ENCODE measurements at regions not wholly inside any gene's neighbourhood (a gene's known extent, or its start where the extent isn't known, plus 50 kb on each side); places are given as distances from the start of the nearest gene placed in this dataset.
"Not testable (repeated sequence)": the region's sequence is repeated elsewhere in the genome, so short reads cannot be mapped to it uniquely, and the experiment has no call there.

GRCh38 chr15:75770131-75770530 is 57.5 kb upstream of the CSPG4 start:
- H3K36me3 ChIP-seq: no peaks in the 10 kb centered on the region
- TF ChIP-seq CTCF (IDR thresholded peaks at IDR 0.05): no peak
- DNase-seq (ENCODE audit: low spot score in 2 of 2): peak in 1 of 2 donors; percentile 33
- H3K27me3 ChIP-seq: no peaks in the 10 kb centered on the region
- H3K4me1 ChIP-seq: no peaks in the 10 kb centered on the region
- H3K4me3 ChIP-seq: no peak overlapping the region
- intact Hi-C loops (cut with DNase I): no loop called here
- H3K9me3 ChIP-seq: no peaks in the 10 kb centered on the region
- no peak overlapping the region for H3K27ac ChIP-seq

- intact Hi-C loops (cut with DNase I); H3K36me3 ChIP-seq: not testable (repeated sequence)
- DNase-seq (ENCODE audit: low spot score in 2 of 2): peak in 1 of 2 donors; percentile 54
Measured at GRCh38 chr15:75768526-75768925, 55.9 kb upstream of the CSPG4 start.

GRCh38 chr15:75765551-75766305 is 53.1 kb upstream of the CSPG4 start:
- H3K9me3 ChIP-seq; H3K27ac ChIP-seq; H3K4me3 ChIP-seq; H3K36me3 ChIP-seq; H3K27me3 ChIP-seq; H3K4me1 ChIP-seq; intact Hi-C loops (cut with DNase I): not testable (repeated sequence)
- DNase-seq (ENCODE audit: low spot score in 2 of 2): peak in 1 of 2 donors; percentile 30

More at GRCh38 chr15:75768526-75768925, 55.9 kb upstream of the CSPG4 start:
- not testable (repeated sequence) for H3K27me3 ChIP-seq, H3K4me1 ChIP-seq, H3K27ac ChIP-seq, H3K9me3 ChIP-seq, H3K4me3 ChIP-seq

GRCh38 chr15:75764845-75765550 is 52.4 kb upstream of the CSPG4 start:
- H3K4me1 ChIP-seq; H3K27ac ChIP-seq; intact Hi-C loops (cut with DNase I); H3K9me3 ChIP-seq; H3K36me3 ChIP-seq; H3K4me3 ChIP-seq; H3K27me3 ChIP-seq: not testable (repeated sequence)
- DNase-seq (ENCODE audit: low spot score in 2 of 2): peak in 1 of 2 donors; percentile 34

- H3K4me3 ChIP-seq; H3K9me3 ChIP-seq; intact Hi-C loops (cut with DNase I); H3K36me3 ChIP-seq; H3K4me1 ChIP-seq; H3K27ac ChIP-seq; H3K27me3 ChIP-seq: not testable (repeated sequence)
- peak in 1 of 2 donors; percentile 53 for DNase-seq (ENCODE audit: low spot score in 2 of 2)
Measured at GRCh38 chr15:75763635-75764600, 51.3 kb upstream of the CSPG4 start.

GRCh38 chr15:75763137-75763611 is 50.5 kb upstream of the CSPG4 start:
- TF ChIP-seq CTCF (IDR thresholded peaks at IDR 0.05): no peak
- Histone ChIP-seq H3K4me1 (peaks cover 3 to 9% of the 10 kb centered on the region in 2 donors), H3K9me3 (no peaks in the 10 kb centered on the region), H3K27me3 (no peaks in the 10 kb centered on the region), H3K4me3 (no peak overlapping the region), H3K27ac (no peak overlapping the region), H3K36me3 (no peaks in the 10 kb centered on the region)
- intact Hi-C loops (cut with DNase I): no loop called here
- DNase-seq (ENCODE audit: low spot score in 2 of 2): peak in 1 of 2 donors; percentile 42
